KMS-11 (cell line): ENCODE measurements at regions not wholly inside any gene's neighbourhood (a gene's known extent, or its start where the extent isn't known, plus 50 kb on each side); places are given as distances from the start of the nearest gene placed in this dataset.

Experiments
- H2AFZ ChIP-seq: fragments of 200-600 bp; sonication (generic); 2 replicates; pipeline ENCODE4 v1.6.1; 2016; ENCODE audit warnings: antibody characterized with exemption, mixed run types, low read depth
- H3K27ac ChIP-seq: fragments of 200-600 bp; sonication (generic); 2 replicates; pipeline ENCODE4 v1.6.1; 2016; ENCODE audit warnings: mild to moderate bottlenecking, mixed run types
- H3K27me3 ChIP-seq: fragments of 200-600 bp; sonication (generic); 2 replicates; pipeline ENCODE4 v1.6.1; 2017; ENCODE audit warnings: mild to moderate bottlenecking, low read depth, mixed run types, moderate library complexity; ENCODE audit not compliant: insufficient read depth
- H3K36me3 ChIP-seq: fragments of 200-600 bp; sonication (generic); 2 replicates; pipeline ENCODE4 v1.6.1; 2017; ENCODE audit warnings: mild to moderate bottlenecking, mixed run types; ENCODE audit not compliant: insufficient read depth
- H3K4me1 ChIP-seq: fragments of 200-600 bp; sonication (generic); 2 replicates; pipeline ENCODE4 v1.6.1; 2016; ENCODE audit warnings: mild to moderate bottlenecking, low read depth, mixed run types; ENCODE audit not compliant: poor library complexity, severe bottlenecking
- H3K4me2 ChIP-seq: fragments of 200-600 bp; sonication (generic); 2 replicates; pipeline ENCODE4 v1.7.0; 2016; ENCODE audit warnings: mild to moderate bottlenecking, mixed run types
- H3K4me3 ChIP-seq: fragments of 200-600 bp; sonication (generic); IDR thresholded peaks from 2 replicates; pipeline ENCODE4 v1.6.1; 2017; ENCODE audit warnings: low read depth, low read length, mixed read lengths; ENCODE audit not compliant: insufficient read depth
- H3K79me2 ChIP-seq: fragments of 200-600 bp; sonication (generic); 2 replicates; pipeline ENCODE4 v1.6.1; 2016; ENCODE audit warnings: low read depth, mixed run types; ENCODE audit not compliant: insufficient read depth
- H3K9ac ChIP-seq: fragments of 200-600 bp; sonication (generic); 2 replicates; pipeline ENCODE4 v1.6.1; 2016; ENCODE audit warnings: mild to moderate bottlenecking, mixed run types
- H4K20me1 ChIP-seq: fragments of 200-600 bp; sonication (generic); 2 replicates; pipeline ENCODE4 v1.6.1; 2016; ENCODE audit warnings: mild to moderate bottlenecking, mixed run types; ENCODE audit not compliant: insufficient read depth
- TF ChIP-seq, protein P1 (sequence below): fragments of 200-600 bp; sonication (generic); conservative IDR thresholded peaks from 2 replicates; pipeline ENCODE4 v1.6.1; 2017; ENCODE audit warnings: low read depth, mild to moderate bottlenecking, antibody characterized with exemption, low read length, moderate library complexity, mixed read lengths

- Histone ChIP-seq H2AFZ (no peak overlapping the region), H3K36me3 (no peaks in the 10 kb centered on the region), H3K79me2 (no peaks in the 10 kb centered on the region), H3K4me1 (peaks cover 8% of the 10 kb centered on the region), H4K20me1 (no peaks in the 10 kb centered on the region), H3K27me3 (no peaks in the 10 kb centered on the region), H3K27ac (no peak overlapping the region), H3K9ac (no peak overlapping the region), H3K4me3 (no peak overlapping the region), H3K4me2 (no peak overlapping the region)
- TF ChIP-seq, protein P1, sequence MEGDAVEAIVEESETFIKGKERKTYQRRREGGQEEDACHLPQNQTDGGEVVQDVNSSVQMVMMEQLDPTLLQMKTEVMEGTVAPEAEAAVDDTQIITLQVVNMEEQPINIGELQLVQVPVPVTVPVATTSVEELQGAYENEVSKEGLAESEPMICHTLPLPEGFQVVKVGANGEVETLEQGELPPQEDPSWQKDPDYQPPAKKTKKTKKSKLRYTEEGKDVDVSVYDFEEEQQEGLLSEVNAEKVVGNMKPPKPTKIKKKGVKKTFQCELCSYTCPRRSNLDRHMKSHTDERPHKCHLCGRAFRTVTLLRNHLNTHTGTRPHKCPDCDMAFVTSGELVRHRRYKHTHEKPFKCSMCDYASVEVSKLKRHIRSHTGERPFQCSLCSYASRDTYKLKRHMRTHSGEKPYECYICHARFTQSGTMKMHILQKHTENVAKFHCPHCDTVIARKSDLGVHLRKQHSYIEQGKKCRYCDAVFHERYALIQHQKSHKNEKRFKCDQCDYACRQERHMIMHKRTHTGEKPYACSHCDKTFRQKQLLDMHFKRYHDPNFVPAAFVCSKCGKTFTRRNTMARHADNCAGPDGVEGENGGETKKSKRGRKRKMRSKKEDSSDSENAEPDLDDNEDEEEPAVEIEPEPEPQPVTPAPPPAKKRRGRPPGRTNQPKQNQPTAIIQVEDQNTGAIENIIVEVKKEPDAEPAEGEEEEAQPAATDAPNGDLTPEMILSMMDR: no peak
Measured at GRCh38 chr2:150307258-150307657, 180.2 kb downstream of the RND3 start.

GRCh38 chr2:150303281-150303680 is 184.2 kb downstream of the RND3 start:
- Histone ChIP-seq H3K79me2 (no peaks in the 10 kb centered on the region), H3K4me1 (no peaks in the 10 kb centered on the region), H3K4me3 (no peak overlapping the region), H3K36me3 (no peaks in the 10 kb centered on the region), H3K4me2 (no peak overlapping the region), H3K9ac (no peak overlapping the region), H3K27ac (no peak overlapping the region), H4K20me1 (no peaks in the 10 kb centered on the region), H2AFZ (no peak overlapping the region), H3K27me3 (no peaks in the 10 kb centered on the region)
- TF ChIP-seq, protein P1: no peak

DNA sequence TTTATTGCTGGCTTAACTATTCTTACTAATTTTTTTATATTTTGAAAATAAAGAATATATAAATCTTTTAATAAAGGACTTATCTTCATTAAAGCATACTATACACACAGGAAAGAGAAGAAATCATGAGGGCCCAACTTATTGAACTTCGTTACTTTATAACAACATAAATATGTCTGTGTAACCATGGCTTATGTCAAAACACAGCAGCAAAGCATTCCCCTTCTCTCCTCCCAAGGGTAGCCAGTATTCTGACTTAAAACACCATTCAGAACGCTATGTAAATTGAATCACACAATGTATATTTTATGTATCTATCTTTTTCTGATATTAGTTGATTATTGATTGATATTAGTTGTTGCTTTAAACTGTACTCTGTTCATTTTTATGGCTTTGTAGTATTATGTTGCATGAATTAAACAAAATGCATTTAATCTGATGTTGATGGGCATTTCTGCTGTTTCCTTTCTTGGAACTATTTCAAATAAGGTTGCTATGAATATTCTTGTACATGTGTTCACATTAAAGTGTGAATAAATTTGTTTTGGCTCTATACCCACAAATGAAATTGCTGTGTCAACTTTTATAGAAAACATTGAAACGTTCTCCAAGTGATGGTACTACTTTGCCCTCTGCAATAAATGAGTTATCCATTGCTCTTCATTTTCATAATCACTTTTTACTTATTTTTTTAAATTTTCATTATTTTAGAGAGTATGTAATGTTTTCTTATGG is 188.7 kb downstream of the RND3 start:
- H3K4me2 ChIP-seq: no peak overlapping the region
- TF ChIP-seq, protein P1: no peak
- H4K20me1 ChIP-seq: no peaks in the 10 kb centered on the region
- H3K79me2 ChIP-seq: no peaks in the 10 kb centered on the region
- H3K4me3 ChIP-seq: no peak overlapping the region
- no peaks in the 10 kb centered on the region for H3K27me3 ChIP-seq
- H2AFZ ChIP-seq: no peak overlapping the region
- no peak overlapping the region for H3K27ac ChIP-seq
- H3K36me3 ChIP-seq: no peaks in the 10 kb centered on the region
- H3K4me1 ChIP-seq: no peaks in the 10 kb centered on the region
- H3K9ac ChIP-seq: no peak overlapping the region

- H3K4me2 ChIP-seq: no peak overlapping the region
Measured at GRCh38 chr2:150296770-150297546, 190.5 kb downstream of the RND3 start.

More at GRCh38 chr2:150296770-150297546, 190.5 kb downstream of the RND3 start:
- H3K27ac ChIP-seq: no peak overlapping the region
- TF ChIP-seq, protein P1: no peak
- H4K20me1 ChIP-seq: no peaks in the 10 kb centered on the region
- H3K36me3 ChIP-seq: no peaks in the 10 kb centered on the region
- H2AFZ ChIP-seq: no peak overlapping the region
- H3K4me3 ChIP-seq: no peak overlapping the region
- H3K4me1 ChIP-seq: no peaks in the 10 kb centered on the region
- no peaks in the 10 kb centered on the region for H3K27me3 ChIP-seq
- H3K9ac ChIP-seq: no peak overlapping the region
- H3K79me2 ChIP-seq: no peaks in the 10 kb centered on the region
